GM12878 (cell line): ENCODE measurements at regions not wholly inside any gene's neighbourhood (a gene's known extent, or its start where the extent isn't known, plus 50 kb on each side); places are given as distances from the start of the nearest gene placed in this dataset.

Source experiments
- ATAC-seq: fragments of 200-7000 bp; cut with Tn5 transposase; 3 replicates; pipeline ENCODE4 v1.9.1; 2020; ENCODE audit warnings: mild to moderate bottlenecking, moderate library complexity
- BruUV-seq: library from RNA; stranded (reverse); fragments of 400-500 nt; replicated peaks from 2 replicates; lab custom pipeline; 2021; lab: Mats Ljungman, UMichigan
- CTCF ChIA-PET: fragments of 300-600 bp; sonication (Branson Sonifier 250); formaldehyde crosslinking; extraction: SDS; loops from one replicate; lab custom pipeline; 2021; ENCODE audit warnings: inconsistent platforms; lab: Yijun Ruan, JAX
- POLR2A ChIA-PET: fragments of 350-600 bp; formaldehyde crosslinking; extraction: SDS; loops from one replicate; lab custom pipeline; 2021; ENCODE audit warnings: inconsistent platforms; lab: Charles Lee
- RAD21 ChIA-PET: fragments of 300-600 bp; sonication (Branson Sonifier 250); formaldehyde crosslinking; loops from one replicate; lab custom pipeline; 2023; ENCODE audit warnings: antibody characterized with exemption; ENCODE audit not compliant: unreplicated experiment; lab: Charles Lee
- SMC1A ChIA-PET: fragments of 300-600 bp; sonication (Branson Sonifier 250); formaldehyde crosslinking; loops from one replicate; lab custom pipeline; 2023; ENCODE audit not compliant: unreplicated experiment, uncharacterized antibody; lab: Charles Lee
- DNase-seq: peaks from one replicate; pipeline ENCODE4 v3.0.0-alpha.2; 2011; ENCODE audit warnings: low read depth, low spot score
- FAIRE-seq: peaks from 3 replicates; lab custom pipeline; 2011; peaks lifted over from hg19 to GRCh38; lab: Jason Lieb, UNC
- H2AFZ ChIP-seq: 2 replicates; pipeline ENCODE4 v1.6.0; 2011; ENCODE audit warnings: low read depth, low read length, control low read depth; ENCODE audit not compliant: control insufficient read depth
- H3K27ac ChIP-seq: 2 replicates; pipeline ENCODE4 v1.5.1; 2011; ENCODE audit warnings: control low read depth; ENCODE audit not compliant: control insufficient read depth, insufficient read depth
- H3K27me3 ChIP-seq, 2 experiments: replicated peaks in 1 of 2; 2 replicates each; pipeline versions ENCODE4 v1.6.0 to v1.6.1; 2011; ENCODE audit warnings: low read length in 1 of 2; ENCODE audit not compliant: control insufficient read depth in 2 of 2, insufficient read depth in 2 of 2
- H3K36me3 ChIP-seq, 2 experiments: 2 replicates each; pipeline ENCODE4 v1.5.1; 2011; ENCODE audit warnings: low read length in 1 of 2; ENCODE audit not compliant: control insufficient read depth in 2 of 2, insufficient read depth in 2 of 2
- H3K4me1 ChIP-seq: 2 replicates; pipeline ENCODE4 v1.6.1; 2011; ENCODE audit warnings: mild to moderate bottlenecking, low read length, moderate library complexity, mixed read lengths; ENCODE audit not compliant: control insufficient read depth, insufficient read depth
- H3K4me2 ChIP-seq: 2 replicates; pipeline ENCODE4 v1.6.0; 2011; ENCODE audit warnings: control low read depth; ENCODE audit not compliant: control insufficient read depth, insufficient read depth
- H3K4me3 ChIP-seq: fragments of 200-600 bp; sonication (generic); 2 replicates; pipeline ENCODE4 v1.5.1; 2016
- H3K79me2 ChIP-seq: 2 replicates; pipeline ENCODE4 v1.6.0; 2011; ENCODE audit warnings: low read length; ENCODE audit not compliant: control insufficient read depth, insufficient read depth
- H3K9ac ChIP-seq: 2 replicates; pipeline ENCODE4 v1.8.0; 2011; ENCODE audit warnings: low read length, control low read depth, mixed read lengths; ENCODE audit not compliant: control insufficient read depth, insufficient read depth
- H3K9me3 ChIP-seq: replicated peaks from 3 replicates; pipeline ENCODE4 v1.5.1; 2011; ENCODE audit warnings: mild to moderate bottlenecking, low read length; ENCODE audit not compliant: control insufficient read depth, insufficient read depth
- H4K20me1 ChIP-seq: 2 replicates; pipeline ENCODE4 v1.6.0; 2011; ENCODE audit not compliant: control insufficient read depth, insufficient read depth
- BACH1 ChIP-seq: fragments of 450-650 bp; IDR thresholded peaks from 2 replicates; pipeline ENCODE4 v1.6.1; 2017; ENCODE audit warnings: mild to moderate bottlenecking, borderline replicate concordance
- BHLHE40 ChIP-seq, 2 experiments: fragments of 450-650 bp in 1 of 2; IDR thresholded peaks; 2 replicates each; pipeline ENCODE4 v1.6.1; 2011 to 2017; ENCODE audit warnings: low read depth in 2 of 2, borderline replicate concordance in 1 of 2, improper control_type of control experiment in 1 of 2, low read length in 1 of 2, mild to moderate bottlenecking in 1 of 2
- EGR1 ChIP-seq, 2 experiments: IDR thresholded peaks; 1 replicate in 1 of 2; 2 replicates in 1 of 2; pipeline ENCODE4 v1.6.1; 2011 to 2012; ENCODE audit warnings: low read depth in 2 of 2, low read length in 2 of 2, borderline replicate concordance in 1 of 2, mild to moderate bottlenecking in 1 of 2, moderate library complexity in 1 of 2
- HDAC2 ChIP-seq: fragments of 200-600 bp; sonication (generic); IDR thresholded peaks from 2 replicates; pipeline ENCODE4 v1.6.1; 2017
- HDAC6 ChIP-seq: fragments of 200-600 bp; sonication (generic); IDR thresholded peaks from one replicate; pipeline ENCODE4 v1.8.0; 2017; ENCODE audit warnings: antibody characterized with exemption; ENCODE audit not compliant: unreplicated experiment
- JUND ChIP-seq: IDR thresholded peaks from 2 replicates; pipeline ENCODE4 v1.6.1; 2012; ENCODE audit warnings: low read depth, mild to moderate bottlenecking, low read length, improper control_type of control experiment, moderate library complexity
- MTA3 ChIP-seq: IDR thresholded peaks from 2 replicates; pipeline ENCODE4 v1.6.1; 2012; ENCODE audit warnings: low read length, inconsistent platforms, borderline replicate concordance
- NFIC ChIP-seq: IDR thresholded peaks from 2 replicates; pipeline ENCODE4 v1.6.1; 2012; ENCODE audit warnings: low read depth, mild to moderate bottlenecking, inconsistent platforms, low read length, moderate library complexity
- NFYB ChIP-seq: IDR thresholded peaks from 2 replicates; pipeline ENCODE4 v1.6.1; 2011; ENCODE audit warnings: low read depth, mild to moderate bottlenecking, low read length, improper control_type of control experiment, moderate library complexity; ENCODE audit not compliant: insufficient read depth
- NR2C2 ChIP-seq: IDR thresholded peaks from 2 replicates; pipeline ENCODE4 v1.6.1; 2011; ENCODE audit warnings: borderline replicate concordance, low read depth; ENCODE audit not compliant: control insufficient read depth, insufficient read length
- POLR2AphosphoS2 ChIP-seq: IDR thresholded peaks from 2 replicates; pipeline ENCODE4 v1.6.1; 2011; ENCODE audit warnings: low read depth, mild to moderate bottlenecking, low read length, improper control_type of control experiment, moderate library complexity
- RBBP5 ChIP-seq: fragments of 200-600 bp; sonication (generic); conservative IDR thresholded peaks from 2 replicates; pipeline ENCODE4 v1.6.1; 2016
- RELA ChIP-seq: fragments of 450-650 bp; IDR thresholded peaks from 2 replicates; pipeline ENCODE4 v1.8.0; 2014; ENCODE audit warnings: borderline replicate concordance; ENCODE audit not compliant: partially characterized antibody
- ZNF217 ChIP-seq: fragments of 450-650 bp; IDR thresholded peaks from 2 replicates; pipeline ENCODE4 v1.6.1; 2017; ENCODE audit warnings: antibody characterized with exemption, mild to moderate bottlenecking
- ZNF622 ChIP-seq: fragments of 450-650 bp; IDR thresholded peaks from 2 replicates; pipeline ENCODE4 v1.6.1; 2017; ENCODE audit warnings: mild to moderate bottlenecking, inconsistent platforms
- WGBS: methylation state at CpG from one replicate; pipeline ENCODE4 v1.1.6; 2016; ENCODE audit warnings: low lambda C conversion rate; ENCODE audit not compliant: insufficient replicate concordance, insufficient coverage; ENCODE audit errors: missing lambda C conversion rate; 5-methylcytosine and 5-hydroxymethylcytosine counted together
- in situ Hi-C: fragments of 300-500 bp; cut with MboI; formaldehyde crosslinking; loops from 9 replicates; pipeline ENCODE4 v1.14.3; 2018; ENCODE audit warnings: mixed read lengths
- intact Hi-C: fragments of 100-400 bp; cut with micrococcal nuclease; formaldehyde crosslinking; loops from one replicate; pipeline ENCODE4 v1.14.2; 2022; ENCODE audit not compliant: unreplicated experiment
- TF ChIP-seq, protein P1 (sequence below), 3 experiments: IDR thresholded peaks in 2 of 3; conservative IDR thresholded peaks in 1 of 3; 2 replicates each; pipeline ENCODE4 v1.5.1; 2011; ENCODE audit warnings: low read depth in 3 of 3, low read length in 3 of 3, mild to moderate bottlenecking in 3 of 3, control low read depth in 2 of 3, moderate library complexity in 2 of 3, inconsistent platforms in 1 of 3, mixed read lengths in 1 of 3; ENCODE audit not compliant: control insufficient read depth in 2 of 3, insufficient read depth in 1 of 3; ENCODE audit errors: extremely low read depth in 1 of 3
- TF ChIP-seq, protein P2 (sequence below): fragments of 450-650 bp; IDR thresholded peaks from 2 replicates; pipeline ENCODE4 v1.6.1; 2018; ENCODE audit warnings: mild to moderate bottlenecking, low read depth, moderate library complexity; ENCODE audit not compliant: partially characterized antibody
- TF ChIP-seq, protein P3 (sequence below): fragments of 450-650 bp; IDR thresholded peaks from 2 replicates; pipeline ENCODE4 v1.6.1; 2017; ENCODE audit warnings: low read depth, mild to moderate bottlenecking, moderate library complexity

DNA sequence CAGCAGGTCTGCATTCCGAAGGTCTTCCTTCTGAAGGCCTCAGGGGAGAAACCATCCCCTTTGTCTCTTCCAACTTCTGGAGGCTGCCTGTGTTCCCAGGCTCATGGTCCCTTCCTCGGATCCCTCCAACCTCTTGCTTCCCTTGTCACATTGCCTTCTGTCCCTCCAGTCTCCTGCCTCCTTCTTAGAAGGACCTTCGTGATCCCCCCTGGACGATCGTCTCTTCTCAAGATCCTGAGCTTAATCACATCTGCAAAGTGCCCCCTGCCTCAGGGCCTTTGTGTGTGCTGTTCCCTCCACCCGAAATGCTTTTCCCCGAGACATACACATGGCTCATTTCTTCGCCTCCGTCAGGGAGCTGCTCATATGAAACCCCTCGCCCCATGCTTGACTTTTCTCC lies 505.8 kb downstream of the SHQ1 start (continued):
- TF ChIP-seq, protein P1, sequence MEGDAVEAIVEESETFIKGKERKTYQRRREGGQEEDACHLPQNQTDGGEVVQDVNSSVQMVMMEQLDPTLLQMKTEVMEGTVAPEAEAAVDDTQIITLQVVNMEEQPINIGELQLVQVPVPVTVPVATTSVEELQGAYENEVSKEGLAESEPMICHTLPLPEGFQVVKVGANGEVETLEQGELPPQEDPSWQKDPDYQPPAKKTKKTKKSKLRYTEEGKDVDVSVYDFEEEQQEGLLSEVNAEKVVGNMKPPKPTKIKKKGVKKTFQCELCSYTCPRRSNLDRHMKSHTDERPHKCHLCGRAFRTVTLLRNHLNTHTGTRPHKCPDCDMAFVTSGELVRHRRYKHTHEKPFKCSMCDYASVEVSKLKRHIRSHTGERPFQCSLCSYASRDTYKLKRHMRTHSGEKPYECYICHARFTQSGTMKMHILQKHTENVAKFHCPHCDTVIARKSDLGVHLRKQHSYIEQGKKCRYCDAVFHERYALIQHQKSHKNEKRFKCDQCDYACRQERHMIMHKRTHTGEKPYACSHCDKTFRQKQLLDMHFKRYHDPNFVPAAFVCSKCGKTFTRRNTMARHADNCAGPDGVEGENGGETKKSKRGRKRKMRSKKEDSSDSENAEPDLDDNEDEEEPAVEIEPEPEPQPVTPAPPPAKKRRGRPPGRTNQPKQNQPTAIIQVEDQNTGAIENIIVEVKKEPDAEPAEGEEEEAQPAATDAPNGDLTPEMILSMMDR (IDR thresholded peaks at IDR 0.05 in 2 of 3, conservative IDR thresholded peaks at IDR 0.05 in 1 of 3; ENCODE audit: control insufficient read depth in 2 of 3, extremely low read depth in 1 of 3, insufficient read depth in 1 of 3, low read depth in 3 of 3, low read length in 3 of 3): no peak
- no peak for TF ChIP-seq NR2C2
- no peak for TF ChIP-seq BACH1
- TF ChIP-seq HDAC2: no peak
- TF ChIP-seq, protein P2, sequence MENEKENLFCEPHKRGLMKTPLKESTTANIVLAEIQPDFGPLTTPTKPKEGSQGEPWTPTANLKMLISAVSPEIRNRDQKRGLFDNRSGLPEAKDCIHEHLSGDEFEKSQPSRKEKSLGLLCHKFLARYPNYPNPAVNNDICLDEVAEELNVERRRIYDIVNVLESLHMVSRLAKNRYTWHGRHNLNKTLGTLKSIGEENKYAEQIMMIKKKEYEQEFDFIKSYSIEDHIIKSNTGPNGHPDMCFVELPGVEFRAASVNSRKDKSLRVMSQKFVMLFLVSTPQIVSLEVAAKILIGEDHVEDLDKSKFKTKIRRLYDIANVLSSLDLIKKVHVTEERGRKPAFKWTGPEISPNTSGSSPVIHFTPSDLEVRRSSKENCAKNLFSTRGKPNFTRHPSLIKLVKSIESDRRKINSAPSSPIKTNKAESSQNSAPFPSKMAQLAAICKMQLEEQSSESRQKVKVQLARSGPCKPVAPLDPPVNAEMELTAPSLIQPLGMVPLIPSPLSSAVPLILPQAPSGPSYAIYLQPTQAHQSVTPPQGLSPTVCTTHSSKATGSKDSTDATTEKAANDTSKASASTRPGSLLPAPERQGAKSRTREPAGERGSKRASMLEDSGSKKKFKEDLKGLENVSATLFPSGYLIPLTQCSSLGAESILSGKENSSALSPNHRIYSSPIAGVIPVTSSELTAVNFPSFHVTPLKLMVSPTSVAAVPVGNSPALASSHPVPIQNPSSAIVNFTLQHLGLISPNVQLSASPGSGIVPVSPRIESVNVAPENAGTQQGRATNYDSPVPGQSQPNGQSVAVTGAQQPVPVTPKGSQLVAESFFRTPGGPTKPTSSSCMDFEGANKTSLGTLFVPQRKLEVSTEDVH: no peak
- TF ChIP-seq NFIC: no peak

DNA sequence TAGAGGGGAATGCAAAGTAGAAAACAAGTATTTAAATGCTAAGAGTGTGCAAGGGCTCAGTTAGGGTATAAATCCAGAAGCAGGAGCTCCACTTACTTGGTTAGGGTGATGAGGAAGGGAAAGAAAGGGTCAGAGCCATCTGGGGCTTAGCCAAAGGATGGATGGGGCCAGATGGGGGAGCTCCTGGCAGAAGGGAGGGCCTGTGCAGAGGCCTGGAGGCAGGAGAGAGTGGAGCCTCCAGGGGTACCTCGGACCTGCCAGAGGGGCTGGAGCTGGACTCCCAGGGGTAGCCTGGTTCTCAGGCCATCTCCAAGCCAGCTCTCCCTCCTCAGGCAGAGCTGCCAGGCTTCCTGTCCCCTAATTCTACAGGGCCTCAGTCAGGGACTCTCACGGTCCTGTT lies 506.3 kb downstream of the SHQ1 start:
- Histone ChIP-seq H3K9me3 (no peaks in the 10 kb centered on the region; the same call in 2 of the 3 replicates), H3K4me2 (no peak overlapping the region), H4K20me1 (no peaks in the 10 kb centered on the region), H3K4me3 (no peak overlapping the region), H2AFZ (no peak overlapping the region), H3K9ac (no peak overlapping the region), H3K79me2 (no peaks in the 10 kb centered on the region), H3K27me3 (no peaks in the 10 kb centered on the region; a peak in 1 of 4 replicates), H3K36me3 (no peaks in the 10 kb centered on the region), H3K4me1 (peaks cover 7% of the 10 kb centered on the region), H3K27ac (no peak overlapping the region)
- FAIRE-seq: no peak
- ATAC-seq: no peak
- in situ Hi-C loops (no loop called here), intact Hi-C loops (no loop called here)
- ChIA-PET RAD21 (interaction anchor here (0.8 to 2.3 kb wide), 4 partner anchors 29 to 411 kb away, joined by 3 to 8 read pairs (median 6); no protein-coding TSS in a partner anchor), CTCF (interaction anchor here (0.9 kb wide), 1 partner anchor 477 kb away, joined by 3 read pairs; no protein-coding TSS in a partner anchor), SMC1A (interaction anchor here (0.6 to 3.3 kb wide), 7 partner anchors 11 to 357 kb away, joined by 3 to 26 read pairs (median 4); no protein-coding TSS in a partner anchor), POLR2A (interaction anchor here (0.6 kb wide), 2 partner anchors 141 to 167 kb away, joined by 3 to 6 read pairs; no protein-coding TSS in a partner anchor)
- BruUV-seq: no TSS peak
- 80% methylated on average over 2 of the region's 2 CpGs for WGBS
- DNase-seq: no peak
- no peak for TF ChIP-seq ZNF217
- TF ChIP-seq NFYB: no peak
- no peak for TF ChIP-seq EGR1 (IDR thresholded peaks at IDR 0.05; ENCODE audit: borderline replicate concordance in 1 of 2, low read depth in 2 of 2, low read length in 2 of 2)
- TF ChIP-seq RBBP5: no peak
- TF ChIP-seq BHLHE40 (IDR thresholded peaks at IDR 0.05; ENCODE audit: borderline replicate concordance in 1 of 2, low read depth in 2 of 2, low read length in 1 of 2): no peak
- TF ChIP-seq JUND: no peak
- TF ChIP-seq ZNF622: no peak
- TF ChIP-seq POLR2AphosphoS2: no peak
- TF ChIP-seq RELA: no peak
- TF ChIP-seq, protein P3, sequence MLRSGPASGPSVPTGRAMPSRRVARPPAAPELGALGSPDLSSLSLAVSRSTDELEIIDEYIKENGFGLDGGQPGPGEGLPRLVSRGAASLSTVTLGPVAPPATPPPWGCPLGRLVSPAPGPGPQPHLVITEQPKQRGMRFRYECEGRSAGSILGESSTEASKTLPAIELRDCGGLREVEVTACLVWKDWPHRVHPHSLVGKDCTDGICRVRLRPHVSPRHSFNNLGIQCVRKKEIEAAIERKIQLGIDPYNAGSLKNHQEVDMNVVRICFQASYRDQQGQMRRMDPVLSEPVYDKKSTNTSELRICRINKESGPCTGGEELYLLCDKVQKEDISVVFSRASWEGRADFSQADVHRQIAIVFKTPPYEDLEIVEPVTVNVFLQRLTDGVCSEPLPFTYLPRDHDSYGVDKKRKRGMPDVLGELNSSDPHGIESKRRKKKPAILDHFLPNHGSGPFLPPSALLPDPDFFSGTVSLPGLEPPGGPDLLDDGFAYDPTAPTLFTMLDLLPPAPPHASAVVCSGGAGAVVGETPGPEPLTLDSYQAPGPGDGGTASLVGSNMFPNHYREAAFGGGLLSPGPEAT: no peak
- no peak for TF ChIP-seq HDAC6
- no peak for TF ChIP-seq MTA3
